ENCODE measurements at regions not wholly inside any gene's neighbourhood (a gene's known extent, or its start where the extent isn't known, plus 50 kb on each side); places are given as distances from the start of the nearest gene placed in this dataset.

DNA sequence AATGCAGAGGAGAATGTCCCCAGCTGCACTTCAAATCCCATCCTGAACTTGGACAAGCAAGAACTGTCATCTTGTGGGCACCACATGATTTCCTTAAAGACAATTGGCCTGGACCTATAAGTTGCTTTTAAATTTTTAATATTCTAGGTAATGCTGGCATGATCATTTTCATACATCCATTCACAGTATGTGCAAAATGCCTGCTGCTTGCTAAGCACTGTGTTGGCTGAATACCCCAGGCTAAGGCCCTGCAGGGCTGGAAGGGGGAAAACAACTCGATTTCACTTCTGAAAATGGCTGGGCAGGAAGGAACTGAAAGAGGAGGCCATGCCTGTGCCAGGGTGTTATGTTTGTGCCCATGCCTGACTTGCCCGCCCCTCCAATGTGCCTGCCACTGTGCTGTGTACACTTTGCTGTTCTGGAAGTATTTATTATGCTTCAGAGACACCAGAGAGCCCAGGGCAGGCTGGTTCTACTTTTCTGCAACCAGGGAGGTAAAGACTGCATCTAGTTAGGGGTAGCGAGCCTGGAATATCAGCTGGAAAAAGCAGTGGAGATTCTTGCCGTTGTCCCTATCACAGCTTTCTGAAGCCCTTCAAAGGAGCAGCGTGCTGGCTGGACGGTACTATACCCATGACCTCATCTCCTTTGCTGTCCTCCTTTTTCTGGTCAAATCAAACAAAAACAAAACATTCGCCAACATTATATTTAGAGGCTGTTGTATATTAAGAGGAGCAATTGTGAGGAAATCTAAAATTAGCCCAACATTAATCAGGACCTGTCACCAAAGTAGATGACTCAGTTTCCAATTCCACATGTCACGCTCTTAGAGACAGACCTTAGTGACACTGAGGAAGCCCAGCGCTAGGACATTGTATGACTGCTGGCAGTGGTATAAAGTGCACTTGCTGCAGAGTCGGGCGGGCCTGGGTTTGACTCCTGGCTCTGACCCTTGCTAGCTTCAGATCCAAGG, 158.1 kb downstream of the DDX1 start:
- Mint-ChIP-seq H3K9me3 (no peaks in the 10 kb centered on the region), H3K4me3 (no peak overlapping the region), H3K27me3 (peaks cover 10% of the 10 kb centered on the region), H3K27ac (no peak overlapping the region), H3K36me3 (ENCODE audit: low read depth) (no peaks in the 10 kb centered on the region), H3K4me1 (ENCODE audit: low read depth) (no peaks in the 10 kb centered on the region)
- H3K4me3 ChIP-seq (ENCODE audit: low read length) = no peak overlapping the region
- H3K9me3 ChIP-seq (ENCODE audit: control insufficient read depth in 1 of 2, insufficient read depth in 1 of 2, low read length in 2 of 2) = peaks cover 0 to 17% of the 10 kb centered on the region in 2 experiments
- ChIA-PET CTCF (no interaction called here), POLR2A (no interaction called here)
- TF ChIP-seq, protein P1, sequence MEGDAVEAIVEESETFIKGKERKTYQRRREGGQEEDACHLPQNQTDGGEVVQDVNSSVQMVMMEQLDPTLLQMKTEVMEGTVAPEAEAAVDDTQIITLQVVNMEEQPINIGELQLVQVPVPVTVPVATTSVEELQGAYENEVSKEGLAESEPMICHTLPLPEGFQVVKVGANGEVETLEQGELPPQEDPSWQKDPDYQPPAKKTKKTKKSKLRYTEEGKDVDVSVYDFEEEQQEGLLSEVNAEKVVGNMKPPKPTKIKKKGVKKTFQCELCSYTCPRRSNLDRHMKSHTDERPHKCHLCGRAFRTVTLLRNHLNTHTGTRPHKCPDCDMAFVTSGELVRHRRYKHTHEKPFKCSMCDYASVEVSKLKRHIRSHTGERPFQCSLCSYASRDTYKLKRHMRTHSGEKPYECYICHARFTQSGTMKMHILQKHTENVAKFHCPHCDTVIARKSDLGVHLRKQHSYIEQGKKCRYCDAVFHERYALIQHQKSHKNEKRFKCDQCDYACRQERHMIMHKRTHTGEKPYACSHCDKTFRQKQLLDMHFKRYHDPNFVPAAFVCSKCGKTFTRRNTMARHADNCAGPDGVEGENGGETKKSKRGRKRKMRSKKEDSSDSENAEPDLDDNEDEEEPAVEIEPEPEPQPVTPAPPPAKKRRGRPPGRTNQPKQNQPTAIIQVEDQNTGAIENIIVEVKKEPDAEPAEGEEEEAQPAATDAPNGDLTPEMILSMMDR (IDR thresholded peaks at IDR 0.05) = no peak
- H3K4me1 ChIP-seq (ENCODE audit: insufficient read depth, low read length) = no peaks in the 10 kb centered on the region
- DNase-seq (no peak), ATAC-seq (ENCODE audit: poor library complexity) (no peak)
- H3K36me3 ChIP-seq (ENCODE audit: insufficient read depth, low read length) = no peaks in the 10 kb centered on the region
- H3K27ac ChIP-seq (ENCODE audit: low read depth in 1 of 2, low read length in 2 of 2) = no peak overlapping the region
- peaks cover 0 to 2% of the 10 kb centered on the region in 2 experiments for H3K27me3 ChIP-seq (ENCODE audit: control insufficient read depth in 1 of 2, insufficient read depth in 2 of 2, low read length in 2 of 2)
- intact Hi-C loops (cut with DNase I, micrococcal nuclease) = no loop called here

DNA sequence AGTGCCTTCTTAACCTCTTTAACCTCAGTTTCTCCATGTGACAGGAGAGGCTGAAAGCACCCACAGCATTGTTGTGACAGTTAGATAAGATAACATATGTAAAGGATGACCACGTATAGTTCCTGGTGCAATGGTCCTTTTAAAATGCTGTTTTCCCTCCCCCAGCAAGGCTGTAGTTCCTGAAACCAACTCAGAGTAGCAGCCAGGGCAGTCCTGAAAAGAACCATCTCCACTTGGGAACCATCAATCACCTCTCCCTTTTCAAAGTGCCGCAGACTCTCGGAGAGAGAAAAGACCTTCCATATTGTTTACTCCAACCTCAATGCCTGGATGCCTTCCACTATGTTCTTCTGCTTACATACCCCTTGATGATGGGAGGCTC, 158.8 kb downstream of the DDX1 start:
- H3K4me3 ChIP-seq (ENCODE audit: low read length) = no peak overlapping the region
- H3K27me3 Mint-ChIP-seq = peaks cover 10% of the 10 kb centered on the region
- no peak overlapping the region for H3K27ac Mint-ChIP-seq
- ATAC-seq (ENCODE audit: poor library complexity) = no peak
- no peak overlapping the region for H3K4me3 Mint-ChIP-seq
- no peaks in the 10 kb centered on the region for H3K4me1 Mint-ChIP-seq (ENCODE audit: low read depth)
- intact Hi-C loops (cut with DNase I, micrococcal nuclease) = no loop called here
- no peaks in the 10 kb centered on the region for H3K27me3 ChIP-seq (ENCODE audit: control insufficient read depth in 1 of 2, insufficient read depth in 2 of 2, low read length in 2 of 2)
- ChIA-PET POLR2A (no interaction called here), CTCF (no interaction called here)
- peaks cover 0 to 17% of the 10 kb centered on the region in 2 experiments for H3K9me3 ChIP-seq (ENCODE audit: control insufficient read depth in 1 of 2, insufficient read depth in 1 of 2, low read length in 2 of 2)
- H3K36me3 Mint-ChIP-seq (ENCODE audit: low read depth) = no peaks in the 10 kb centered on the region
- no peak overlapping the region for H3K27ac ChIP-seq (ENCODE audit: low read depth in 1 of 2, low read length in 2 of 2)
- TF ChIP-seq, protein P1 (IDR thresholded peaks at IDR 0.05) = no peak
- no peak for DNase-seq
- H3K4me1 ChIP-seq (ENCODE audit: insufficient read depth, low read length) = no peaks in the 10 kb centered on the region
- H3K36me3 ChIP-seq (ENCODE audit: insufficient read depth, low read length) = no peaks in the 10 kb centered on the region
- H3K9me3 Mint-ChIP-seq = no peaks in the 10 kb centered on the region

DNA sequence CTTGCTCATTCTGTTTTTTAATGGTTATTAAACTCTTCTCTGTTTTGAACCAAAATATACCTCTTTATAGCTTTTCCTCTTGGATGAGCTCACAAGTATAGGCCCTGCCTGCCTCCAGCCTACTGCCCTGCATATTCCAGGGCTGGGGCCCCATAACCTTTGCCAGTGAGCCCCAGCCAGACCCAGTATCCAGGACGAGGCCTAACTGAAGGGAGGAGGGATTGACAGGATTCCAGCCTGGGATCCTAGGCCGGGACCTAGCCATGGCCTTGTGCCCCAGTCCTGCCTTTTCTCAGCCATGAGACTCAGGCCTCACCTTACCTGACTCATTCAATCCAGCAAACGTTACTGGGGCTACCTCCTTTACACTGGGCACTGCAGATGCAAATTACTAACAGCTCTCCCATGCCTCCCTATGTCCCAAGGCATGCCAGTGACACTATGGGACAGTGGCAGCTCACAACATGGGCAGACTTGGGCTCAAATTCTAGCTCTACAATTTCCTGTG, 159.2 kb downstream of the DDX1 start:
- H3K27ac Mint-ChIP-seq = no peak overlapping the region
- Histone ChIP-seq H3K36me3 (ENCODE audit: insufficient read depth, low read length) (no peaks in the 10 kb centered on the region), H3K27ac (ENCODE audit: low read depth in 1 of 2, low read length in 2 of 2) (no peak overlapping the region), H3K27me3 (ENCODE audit: control insufficient read depth in 1 of 2, insufficient read depth in 2 of 2, low read length in 2 of 2) (no peaks in the 10 kb centered on the region), H3K4me3 (ENCODE audit: low read length) (no peak overlapping the region), H3K9me3 (ENCODE audit: control insufficient read depth in 1 of 2, insufficient read depth in 1 of 2, low read length in 2 of 2) (peaks cover 0 to 16% of the 10 kb centered on the region in 2 experiments), H3K4me1 (ENCODE audit: insufficient read depth, low read length) (no peaks in the 10 kb centered on the region)
- ATAC-seq (ENCODE audit: poor library complexity) (no peak), DNase-seq (no peak)
- no peaks in the 10 kb centered on the region for H3K9me3 Mint-ChIP-seq
- ChIA-PET CTCF (no interaction called here), POLR2A (no interaction called here)
- H3K4me3 Mint-ChIP-seq = no peak overlapping the region
- intact Hi-C loops (cut with DNase I, micrococcal nuclease) = no loop called here
- TF ChIP-seq, protein P1 (IDR thresholded peaks at IDR 0.05) = no peak
- H3K27me3 Mint-ChIP-seq = peaks cover 10% of the 10 kb centered on the region
- no peaks in the 10 kb centered on the region for H3K36me3 Mint-ChIP-seq (ENCODE audit: low read depth)
- no peaks in the 10 kb centered on the region for H3K4me1 Mint-ChIP-seq (ENCODE audit: low read depth)
